HCT116 (cell line): ENCODE measurements at regions not wholly inside any gene's neighbourhood (a gene's known extent, or its start where the extent isn't known, plus 50 kb on each side); places are given as distances from the start of the nearest gene placed in this dataset.
"Not testable (repeated sequence)": the region's sequence is repeated elsewhere in the genome, so short reads cannot be mapped to it uniquely, and the experiment has no call there.

ENCODE experiments used
- EGR1 ChIP-seq: IDR thresholded peaks from 2 replicates; pipeline ENCODE4 v1.6.1; 2012; ENCODE audit warnings: low read depth
- ELF1 ChIP-seq: IDR thresholded peaks from 2 replicates; pipeline ENCODE4 v1.6.1; 2012; ENCODE audit warnings: low read depth, borderline replicate concordance
- EZH2 ChIP-seq: fragments of 200-600 bp; sonication (generic); IDR thresholded peaks from 2 replicates; pipeline ENCODE4 v1.6.1; 2017; ENCODE audit warnings: antibody characterized with exemption, mixed run types
- EZH2phosphoT487 ChIP-seq: fragments of 200-600 bp; IDR thresholded peaks from 2 replicates; pipeline ENCODE4 v1.6.1; 2018; ENCODE audit warnings: antibody characterized with exemption, borderline replicate concordance
- JUND ChIP-seq: IDR thresholded peaks from 2 replicates; pipeline ENCODE4 v1.6.1; 2012
- POLR2A ChIP-seq: IDR thresholded peaks from 2 replicates; pipeline ENCODE4 v1.7.0; 2011; ENCODE audit warnings: borderline replicate concordance; ENCODE audit not compliant: insufficient read depth, insufficient read length; ENCODE audit errors: extremely low read depth
- POLR2AphosphoS5 ChIP-seq: IDR thresholded peaks from 2 replicates; pipeline ENCODE4 v1.6.1; 2011; ENCODE audit warnings: mild to moderate bottlenecking, low read depth, low read length, moderate library complexity
- RAD21 ChIP-seq: IDR thresholded peaks from 2 replicates; pipeline ENCODE4 v1.6.1; 2012; ENCODE audit warnings: low read depth, mild to moderate bottlenecking
- SIN3A ChIP-seq: IDR thresholded peaks from 2 replicates; pipeline ENCODE4 v1.6.1; 2012; ENCODE audit warnings: low read depth
- SP1 ChIP-seq: IDR thresholded peaks from 2 replicates; pipeline ENCODE4 v1.6.1; 2012; ENCODE audit warnings: low read depth
- ZNF274 ChIP-seq: fragments of 200-500 bp; sonication (Bioruptor generic); IDR thresholded peaks from 2 replicates; pipeline ENCODE4 v1.6.1; 2014; ENCODE audit warnings: mild to moderate bottlenecking, low read depth, low read length, inconsistent platforms
- TF ChIP-seq, protein P1 (sequence below), 3 experiments: fragments of 200-600 bp in 1 of 3; sonication (generic) in 1 of 3; IDR thresholded peaks in 2 of 3; conservative IDR thresholded peaks in 1 of 3; 2 replicates each; pipeline ENCODE4 v1.5.1; 2012 to 2017; ENCODE audit warnings: low read depth in 2 of 3, low read length in 2 of 3, antibody characterized with exemption in 1 of 3, borderline replicate concordance in 1 of 3, control low read depth in 1 of 3, mild to moderate bottlenecking in 1 of 3, mixed read lengths in 1 of 3, mixed run types in 1 of 3, moderate library complexity in 1 of 3; ENCODE audit not compliant: insufficient read depth in 1 of 3
- TF ChIP-seq, protein P2 (sequence below): IDR thresholded peaks from 2 replicates; pipeline ENCODE4 v1.6.1; 2011; ENCODE audit warnings: mild to moderate bottlenecking, low read length, moderate library complexity; ENCODE audit not compliant: insufficient replicate concordance; ENCODE audit errors: extremely low read depth
- TF ChIP-seq, protein P3 (sequence below): IDR thresholded peaks from 2 replicates; pipeline ENCODE4 v1.6.1; 2012; ENCODE audit warnings: low read depth

DNA sequence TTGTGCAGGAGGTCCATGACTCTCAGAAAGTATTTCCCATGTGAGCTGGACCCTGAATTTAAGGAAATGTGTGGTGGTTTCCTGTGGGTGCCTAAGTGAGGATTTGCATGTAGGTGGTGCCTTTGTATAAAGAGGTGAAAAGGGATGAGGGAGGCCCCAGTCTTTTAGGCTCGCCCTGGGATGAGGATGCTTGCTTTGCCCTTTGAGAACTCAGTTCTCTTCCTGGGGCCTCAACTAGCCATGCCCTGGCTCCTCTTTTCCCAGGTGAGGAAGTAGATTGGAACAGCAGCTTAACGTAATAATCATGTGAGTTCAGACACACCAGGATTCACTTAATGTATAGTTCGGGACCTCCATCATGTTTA lies 486.0 kb downstream of the TMEM121 start:
- TF ChIP-seq, protein P1, sequence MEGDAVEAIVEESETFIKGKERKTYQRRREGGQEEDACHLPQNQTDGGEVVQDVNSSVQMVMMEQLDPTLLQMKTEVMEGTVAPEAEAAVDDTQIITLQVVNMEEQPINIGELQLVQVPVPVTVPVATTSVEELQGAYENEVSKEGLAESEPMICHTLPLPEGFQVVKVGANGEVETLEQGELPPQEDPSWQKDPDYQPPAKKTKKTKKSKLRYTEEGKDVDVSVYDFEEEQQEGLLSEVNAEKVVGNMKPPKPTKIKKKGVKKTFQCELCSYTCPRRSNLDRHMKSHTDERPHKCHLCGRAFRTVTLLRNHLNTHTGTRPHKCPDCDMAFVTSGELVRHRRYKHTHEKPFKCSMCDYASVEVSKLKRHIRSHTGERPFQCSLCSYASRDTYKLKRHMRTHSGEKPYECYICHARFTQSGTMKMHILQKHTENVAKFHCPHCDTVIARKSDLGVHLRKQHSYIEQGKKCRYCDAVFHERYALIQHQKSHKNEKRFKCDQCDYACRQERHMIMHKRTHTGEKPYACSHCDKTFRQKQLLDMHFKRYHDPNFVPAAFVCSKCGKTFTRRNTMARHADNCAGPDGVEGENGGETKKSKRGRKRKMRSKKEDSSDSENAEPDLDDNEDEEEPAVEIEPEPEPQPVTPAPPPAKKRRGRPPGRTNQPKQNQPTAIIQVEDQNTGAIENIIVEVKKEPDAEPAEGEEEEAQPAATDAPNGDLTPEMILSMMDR (IDR thresholded peaks at IDR 0.05 in 2 of 3, conservative IDR thresholded peaks at IDR 0.05 in 1 of 3; ENCODE audit: borderline replicate concordance in 1 of 3, insufficient read depth in 1 of 3, low read depth in 2 of 3, low read length in 2 of 3): not testable (repeated sequence)
- not testable (repeated sequence) for TF ChIP-seq EZH2, ZNF274, RAD21, POLR2A, EGR1, SIN3A, EZH2phosphoT487, POLR2AphosphoS5, SP1, JUND, ELF1
- TF ChIP-seq, protein P2, sequence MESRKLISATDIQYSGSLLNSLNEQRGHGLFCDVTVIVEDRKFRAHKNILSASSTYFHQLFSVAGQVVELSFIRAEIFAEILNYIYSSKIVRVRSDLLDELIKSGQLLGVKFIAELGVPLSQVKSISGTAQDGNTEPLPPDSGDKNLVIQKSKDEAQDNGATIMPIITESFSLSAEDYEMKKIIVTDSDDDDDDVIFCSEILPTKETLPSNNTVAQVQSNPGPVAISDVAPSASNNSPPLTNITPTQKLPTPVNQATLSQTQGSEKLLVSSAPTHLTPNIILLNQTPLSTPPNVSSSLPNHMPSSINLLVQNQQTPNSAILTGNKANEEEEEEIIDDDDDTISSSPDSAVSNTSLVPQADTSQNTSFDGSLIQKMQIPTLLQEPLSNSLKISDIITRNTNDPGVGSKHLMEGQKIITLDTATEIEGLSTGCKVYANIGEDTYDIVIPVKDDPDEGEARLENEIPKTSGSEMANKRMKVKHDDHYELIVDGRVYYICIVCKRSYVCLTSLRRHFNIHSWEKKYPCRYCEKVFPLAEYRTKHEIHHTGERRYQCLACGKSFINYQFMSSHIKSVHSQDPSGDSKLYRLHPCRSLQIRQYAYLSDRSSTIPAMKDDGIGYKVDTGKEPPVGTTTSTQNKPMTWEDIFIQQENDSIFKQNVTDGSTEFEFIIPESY: not testable (repeated sequence)
- TF ChIP-seq, protein P3, sequence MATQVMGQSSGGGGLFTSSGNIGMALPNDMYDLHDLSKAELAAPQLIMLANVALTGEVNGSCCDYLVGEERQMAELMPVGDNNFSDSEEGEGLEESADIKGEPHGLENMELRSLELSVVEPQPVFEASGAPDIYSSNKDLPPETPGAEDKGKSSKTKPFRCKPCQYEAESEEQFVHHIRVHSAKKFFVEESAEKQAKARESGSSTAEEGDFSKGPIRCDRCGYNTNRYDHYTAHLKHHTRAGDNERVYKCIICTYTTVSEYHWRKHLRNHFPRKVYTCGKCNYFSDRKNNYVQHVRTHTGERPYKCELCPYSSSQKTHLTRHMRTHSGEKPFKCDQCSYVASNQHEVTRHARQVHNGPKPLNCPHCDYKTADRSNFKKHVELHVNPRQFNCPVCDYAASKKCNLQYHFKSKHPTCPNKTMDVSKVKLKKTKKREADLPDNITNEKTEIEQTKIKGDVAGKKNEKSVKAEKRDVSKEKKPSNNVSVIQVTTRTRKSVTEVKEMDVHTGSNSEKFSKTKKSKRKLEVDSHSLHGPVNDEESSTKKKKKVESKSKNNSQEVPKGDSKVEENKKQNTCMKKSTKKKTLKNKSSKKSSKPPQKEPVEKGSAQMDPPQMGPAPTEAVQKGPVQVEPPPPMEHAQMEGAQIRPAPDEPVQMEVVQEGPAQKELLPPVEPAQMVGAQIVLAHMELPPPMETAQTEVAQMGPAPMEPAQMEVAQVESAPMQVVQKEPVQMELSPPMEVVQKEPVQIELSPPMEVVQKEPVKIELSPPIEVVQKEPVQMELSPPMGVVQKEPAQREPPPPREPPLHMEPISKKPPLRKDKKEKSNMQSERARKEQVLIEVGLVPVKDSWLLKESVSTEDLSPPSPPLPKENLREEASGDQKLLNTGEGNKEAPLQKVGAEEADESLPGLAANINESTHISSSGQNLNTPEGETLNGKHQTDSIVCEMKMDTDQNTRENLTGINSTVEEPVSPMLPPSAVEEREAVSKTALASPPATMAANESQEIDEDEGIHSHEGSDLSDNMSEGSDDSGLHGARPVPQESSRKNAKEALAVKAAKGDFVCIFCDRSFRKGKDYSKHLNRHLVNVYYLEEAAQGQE: not testable (repeated sequence)
